ENCODE measurements at regions not wholly inside any gene's neighbourhood (a gene's known extent, or its start where the extent isn't known, plus 50 kb on each side); places are given as distances from the start of the nearest gene placed in this dataset.

- H2AFZ ChIP-seq (ENCODE audit: low read length): no peak overlapping the region
- no peaks in the 10 kb centered on the region for H3K27me3 ChIP-seq (ENCODE audit: insufficient read depth, low read length)
- TF ChIP-seq CTCF (conservative IDR thresholded peaks at IDR 0.05): no peak
- no peak overlapping the region for H2BK5ac ChIP-seq (ENCODE audit: insufficient read length, low read length)
- WGBS (ENCODE audit: extremely low coverage, insufficient read length, low lambda C conversion rate): no CpG with 5 or more reads among the region's 3 CpGs
- no peaks in the 10 kb centered on the region for H3K79me2 ChIP-seq (ENCODE audit: insufficient read depth, low read length)
- no peak overlapping the region for H2BK20ac ChIP-seq (ENCODE audit: low read depth, low read length, poor library complexity, severe bottlenecking)
- Mint-ChIP-seq H3K9me3 (peaks cover 0 to 3% of the 10 kb centered on the region in 2 experiments; a peak in 2 of 5 replicates), H3K27ac (no peak overlapping the region), H3K36me3 (ENCODE audit: insufficient read depth in 1 of 3, low read depth in 3 of 3) (peaks cover 0 to 4% (median 4%) of the 10 kb centered on the region in 3 experiments; a peak in 3 of 7 replicates), H3K4me1 (no peaks in the 10 kb centered on the region), H3K4me3 (no peak overlapping the region), H3K27me3 (ENCODE audit: low read depth) (peaks cover 3% of the 10 kb centered on the region; the same call in 1 of the 2 replicates)
- no peak overlapping the region for H4K8ac ChIP-seq (replicated peaks; ENCODE audit: insufficient read length, low read depth, low read length)
- H3K4ac ChIP-seq (ENCODE audit: low read depth, low read length): no peak overlapping the region
- no peak overlapping the region for H3K9ac ChIP-seq (ENCODE audit: extremely low read depth, insufficient read length, low read length)
- no peak overlapping the region for H3K18ac ChIP-seq (ENCODE audit: insufficient read length, low read depth, low read length)
- H3K14ac ChIP-seq (ENCODE audit: insufficient read depth, low read length): no peak overlapping the region
- no peak overlapping the region for H4K5ac ChIP-seq (ENCODE audit: insufficient read length, low read depth, low read length)
- no peak overlapping the region for H2BK120ac ChIP-seq (ENCODE audit: low read depth, low read length, poor library complexity, severe bottlenecking)
- no peak overlapping the region for H2BK15ac ChIP-seq (ENCODE audit: low read depth, low read length)
- H3K23me2 ChIP-seq (ENCODE audit: insufficient read length, low read depth, low read length, poor library complexity, severe bottlenecking): no peaks in the 10 kb centered on the region
- no peak overlapping the region for H3K27ac ChIP-seq (ENCODE audit: insufficient read length, low read depth, low read length)
- no peak overlapping the region for H2AK5ac ChIP-seq (ENCODE audit: insufficient read length, low read length)
- H3T11ph ChIP-seq (ENCODE audit: low read length): no peak overlapping the region
- H3K79me1 ChIP-seq (ENCODE audit: insufficient read depth, low read depth, low read length, poor library complexity, severe bottlenecking): no peaks in the 10 kb centered on the region
- no peak overlapping the region for H2BK12ac ChIP-seq (ENCODE audit: insufficient read length, low read depth, low read length)
- no peaks in the 10 kb centered on the region for H4K20me1 ChIP-seq (ENCODE audit: control insufficient read depth, insufficient read depth, insufficient read length)
- H3K56ac ChIP-seq (ENCODE audit: insufficient read length, low read depth, low read length): no peak overlapping the region
- H4K91ac ChIP-seq (ENCODE audit: insufficient read length, low read depth, low read length): no peak overlapping the region
- no peak for DNase-seq
- H3K23ac ChIP-seq (ENCODE audit: insufficient read length, low read depth, low read length): no peak overlapping the region
- no peaks in the 10 kb centered on the region for H3K9me3 ChIP-seq (ENCODE audit: control insufficient read depth, low read depth, low read length)
- H3K4me1 ChIP-seq (ENCODE audit: insufficient read depth, low read length): no peaks in the 10 kb centered on the region
- no peak overlapping the region for H3K4me2 ChIP-seq (ENCODE audit: insufficient read depth, insufficient read length, low read length)
Measured at GRCh38 chr2:111239581-111240249, 119.0 kb downstream of the BCL2L11 start.

Measured in H9 (cell line).